ENCODE measurements at regions not wholly inside any gene's neighbourhood (a gene's known extent, or its start where the extent isn't known, plus 50 kb on each side); places are given as distances from the start of the nearest gene placed in this dataset.

DNA sequence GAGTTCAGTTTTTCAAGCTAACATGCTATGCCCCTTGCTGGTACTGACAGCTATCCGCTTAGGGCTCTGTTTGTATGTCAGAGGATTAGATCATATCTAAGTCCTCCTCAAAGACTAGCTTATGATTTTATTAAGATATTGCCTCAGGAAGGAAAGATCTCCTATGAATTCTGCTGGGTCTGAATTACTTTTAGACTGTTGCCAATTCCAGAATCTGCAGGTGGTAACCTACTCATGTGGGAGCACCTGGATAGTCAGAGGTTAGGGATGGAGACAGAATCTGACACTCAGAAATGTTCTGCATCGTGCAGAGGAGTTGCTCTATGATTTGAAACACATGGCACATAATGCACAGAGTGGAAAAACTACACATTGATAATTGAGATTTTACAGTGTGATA lies 843.4 kb downstream of the SLC6A15 start:
- Mint-ChIP-seq H3K4me3 (ENCODE audit: low read depth) (no peak overlapping the region), H3K27ac (no peak overlapping the region), H3K9me3 (ENCODE audit: low read depth) (no peaks in the 10 kb centered on the region), H3K36me3 (ENCODE audit: insufficient read depth) (no peaks in the 10 kb centered on the region), H3K4me1 (ENCODE audit: low read depth) (no peaks in the 10 kb centered on the region), H3K27me3 (no peaks in the 10 kb centered on the region)
- DNase-seq (ENCODE audit: low spot score, unreplicated experiment): no peak
- no peak for TF ChIP-seq CTCF (IDR thresholded peaks at IDR 0.05; ENCODE audit: unreplicated experiment)

DNA sequence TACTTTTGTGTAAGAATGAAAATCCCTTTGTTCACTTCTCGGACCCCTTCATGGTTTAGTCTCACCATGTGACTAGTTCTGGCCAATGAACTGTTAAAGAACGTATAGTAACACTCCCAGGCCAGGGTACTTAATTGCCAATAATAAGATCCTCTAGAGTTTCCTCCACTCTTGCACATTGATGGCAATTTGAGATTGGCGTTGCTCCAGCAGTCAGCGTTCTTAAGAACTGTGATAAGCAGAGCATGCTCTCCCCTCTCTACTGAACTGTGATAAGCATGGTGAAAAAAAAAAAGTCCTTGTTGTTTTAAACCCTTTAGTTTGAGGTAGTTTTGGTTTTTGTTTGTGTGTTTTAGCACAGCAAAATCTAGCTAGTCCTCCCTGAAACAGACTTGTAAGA lies 854.5 kb downstream of the SLC6A15 start:
- peaks cover 4% of the 10 kb centered on the region for H3K9me3 Mint-ChIP-seq (ENCODE audit: low read depth)
- no peaks in the 10 kb centered on the region for H3K27me3 Mint-ChIP-seq
- H3K36me3 Mint-ChIP-seq (ENCODE audit: insufficient read depth): no peaks in the 10 kb centered on the region
- DNase-seq (ENCODE audit: low spot score, unreplicated experiment): no peak
- H3K4me1 Mint-ChIP-seq (ENCODE audit: low read depth): no peaks in the 10 kb centered on the region
- no peak for TF ChIP-seq CTCF (IDR thresholded peaks at IDR 0.05; ENCODE audit: unreplicated experiment)
- H3K27ac Mint-ChIP-seq: no peak overlapping the region
- H3K4me3 Mint-ChIP-seq (ENCODE audit: low read depth): no peak overlapping the region

GRCh38 chr12:84054811-84055210 lies 857.8 kb downstream of the SLC6A15 start:
- H3K4me3 Mint-ChIP-seq (ENCODE audit: low read depth): no peak overlapping the region
- no peaks in the 10 kb centered on the region for H3K4me1 Mint-ChIP-seq (ENCODE audit: low read depth)
- H3K9me3 Mint-ChIP-seq (ENCODE audit: low read depth): peaks cover 4% of the 10 kb centered on the region
- H3K36me3 Mint-ChIP-seq (ENCODE audit: insufficient read depth): no peaks in the 10 kb centered on the region
- DNase-seq (ENCODE audit: low spot score, unreplicated experiment): no peak
- no peak overlapping the region for H3K27ac Mint-ChIP-seq
- H3K27me3 Mint-ChIP-seq: no peaks in the 10 kb centered on the region
- no peak for TF ChIP-seq CTCF (IDR thresholded peaks at IDR 0.05; ENCODE audit: unreplicated experiment)

DNA sequence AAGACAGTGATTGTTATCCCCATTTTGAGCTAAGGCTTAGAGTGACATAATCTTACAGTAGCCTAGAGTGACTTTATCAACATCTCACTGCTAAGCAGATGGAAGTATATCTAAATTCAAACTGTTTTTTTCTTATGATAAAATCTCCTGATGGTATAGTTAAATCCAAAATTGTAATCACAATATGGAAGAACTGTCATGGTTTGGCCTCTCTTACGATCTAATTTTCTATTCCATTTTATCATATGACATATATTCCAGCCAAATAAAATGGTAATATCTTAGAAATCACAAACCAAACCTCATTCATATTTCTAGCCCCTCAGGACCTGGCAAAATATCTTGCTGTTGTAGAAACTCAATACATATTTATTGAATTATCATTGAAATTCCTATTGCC lies 864.7 kb downstream of the SLC6A15 start:
- TF ChIP-seq CTCF (IDR thresholded peaks at IDR 0.05; ENCODE audit: unreplicated experiment): no peak
- no peaks in the 10 kb centered on the region for H3K9me3 Mint-ChIP-seq (ENCODE audit: low read depth)
- H3K27ac Mint-ChIP-seq: no peak overlapping the region
- peaks cover 3% of the 10 kb centered on the region for H3K27me3 Mint-ChIP-seq
- DNase-seq (ENCODE audit: low spot score, unreplicated experiment): no peak
- H3K4me3 Mint-ChIP-seq (ENCODE audit: low read depth): no peak overlapping the region
- H3K36me3 Mint-ChIP-seq (ENCODE audit: insufficient read depth): no peaks in the 10 kb centered on the region
- no peaks in the 10 kb centered on the region for H3K4me1 Mint-ChIP-seq (ENCODE audit: low read depth)

DNA sequence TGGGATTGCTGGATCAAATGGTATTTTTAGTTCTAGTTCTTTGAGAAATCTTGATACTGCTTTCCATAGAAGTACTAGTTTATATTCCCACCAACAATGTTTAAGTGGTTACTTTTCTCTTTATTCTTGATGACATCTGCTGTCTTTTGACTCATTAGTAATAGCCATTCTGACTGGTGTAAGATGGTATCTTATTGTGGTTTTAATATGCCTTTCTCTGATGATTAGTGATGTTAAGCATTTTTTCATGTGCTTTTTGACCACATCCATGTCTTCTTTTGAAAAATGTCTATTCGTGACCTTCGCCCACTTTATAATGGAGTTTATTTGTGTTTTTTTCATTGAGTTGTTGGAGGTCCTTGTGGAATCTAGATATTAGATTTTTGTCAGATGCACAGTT lies 865.7 kb downstream of the SLC6A15 start:
- Mint-ChIP-seq H3K9me3 (ENCODE audit: low read depth) (no peaks in the 10 kb centered on the region), H3K27ac (no peak overlapping the region), H3K4me1 (ENCODE audit: low read depth) (no peaks in the 10 kb centered on the region), H3K27me3 (peaks cover 3% of the 10 kb centered on the region), H3K36me3 (ENCODE audit: insufficient read depth) (no peaks in the 10 kb centered on the region), H3K4me3 (ENCODE audit: low read depth) (no peak overlapping the region)
- no peak for DNase-seq (ENCODE audit: low spot score, unreplicated experiment)
- TF ChIP-seq CTCF (IDR thresholded peaks at IDR 0.05; ENCODE audit: unreplicated experiment): no peak

Measured in progenitor cell of endocrine pancreas (in vitro differentiated cells).